GM12873 (cell line): ENCODE measurements at regions not wholly inside any gene's neighbourhood (a gene's known extent, or its start where the extent isn't known, plus 50 kb on each side); places are given as distances from the start of the nearest gene placed in this dataset.
A peak's percentile ranks its signal among the peaks of the same experiment; 100 is the strongest.

Experiments used
- TF ChIP-seq, protein P1 (sequence below): IDR thresholded peaks from 2 replicates; pipeline ENCODE4 v1.5.1; 2012; ENCODE audit warnings: low read depth, mild to moderate bottlenecking, moderate library complexity, low read length, control low read depth; ENCODE audit not compliant: insufficient read depth; ENCODE audit errors: missing control alignments

DNA sequence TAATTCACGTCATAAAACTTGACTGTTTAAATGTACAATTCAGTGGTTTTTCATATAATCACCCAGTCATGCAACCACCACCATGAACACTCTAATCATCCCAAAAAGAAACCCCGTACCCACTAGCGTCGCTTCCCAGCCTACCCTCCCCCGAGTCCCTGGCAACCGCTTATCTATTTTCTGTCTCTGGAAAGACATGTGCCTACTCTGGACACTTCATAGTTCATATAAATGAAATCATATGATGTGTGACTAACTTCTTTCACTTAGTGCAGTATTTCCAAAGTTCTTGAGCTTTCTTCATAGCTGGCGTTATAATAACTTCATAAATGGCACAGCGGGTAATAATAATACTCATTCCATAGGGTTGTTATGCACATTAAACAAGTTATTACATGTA, 215.2 kb downstream of the MYLK4 start:
- TF ChIP-seq, protein P1, sequence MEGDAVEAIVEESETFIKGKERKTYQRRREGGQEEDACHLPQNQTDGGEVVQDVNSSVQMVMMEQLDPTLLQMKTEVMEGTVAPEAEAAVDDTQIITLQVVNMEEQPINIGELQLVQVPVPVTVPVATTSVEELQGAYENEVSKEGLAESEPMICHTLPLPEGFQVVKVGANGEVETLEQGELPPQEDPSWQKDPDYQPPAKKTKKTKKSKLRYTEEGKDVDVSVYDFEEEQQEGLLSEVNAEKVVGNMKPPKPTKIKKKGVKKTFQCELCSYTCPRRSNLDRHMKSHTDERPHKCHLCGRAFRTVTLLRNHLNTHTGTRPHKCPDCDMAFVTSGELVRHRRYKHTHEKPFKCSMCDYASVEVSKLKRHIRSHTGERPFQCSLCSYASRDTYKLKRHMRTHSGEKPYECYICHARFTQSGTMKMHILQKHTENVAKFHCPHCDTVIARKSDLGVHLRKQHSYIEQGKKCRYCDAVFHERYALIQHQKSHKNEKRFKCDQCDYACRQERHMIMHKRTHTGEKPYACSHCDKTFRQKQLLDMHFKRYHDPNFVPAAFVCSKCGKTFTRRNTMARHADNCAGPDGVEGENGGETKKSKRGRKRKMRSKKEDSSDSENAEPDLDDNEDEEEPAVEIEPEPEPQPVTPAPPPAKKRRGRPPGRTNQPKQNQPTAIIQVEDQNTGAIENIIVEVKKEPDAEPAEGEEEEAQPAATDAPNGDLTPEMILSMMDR: no peak

DNA sequence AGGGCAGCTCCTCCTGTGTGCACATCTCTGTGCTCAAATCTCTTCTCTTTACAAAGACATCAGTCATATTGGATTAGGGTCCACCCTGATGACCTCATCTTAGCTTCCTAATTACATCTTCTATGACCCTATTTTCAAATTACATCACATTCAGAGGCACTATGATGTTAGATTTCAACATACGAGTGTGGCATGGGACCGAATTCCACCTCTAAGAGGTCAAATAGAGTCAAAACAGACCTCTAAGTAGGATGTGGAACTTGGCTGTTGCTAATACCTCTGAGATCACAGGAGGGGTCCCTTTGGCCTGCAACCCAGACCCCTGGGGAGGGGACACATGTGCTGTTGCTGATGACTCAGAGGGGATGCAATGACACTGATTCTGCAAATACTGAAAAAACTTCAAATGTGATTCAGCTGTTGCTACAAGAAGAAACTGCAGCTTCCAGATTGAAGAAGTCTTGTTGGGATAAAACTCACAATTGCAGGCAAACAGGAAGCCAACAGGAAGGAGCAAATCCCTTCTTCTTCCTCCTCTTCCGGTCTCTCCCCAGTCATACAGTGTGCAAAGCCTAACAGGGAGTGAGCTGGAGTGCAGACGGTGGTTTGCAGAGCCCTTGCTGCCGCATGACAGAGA, 216.2 kb downstream of the MYLK4 start:
- TF ChIP-seq, protein P1: no peak

DNA sequence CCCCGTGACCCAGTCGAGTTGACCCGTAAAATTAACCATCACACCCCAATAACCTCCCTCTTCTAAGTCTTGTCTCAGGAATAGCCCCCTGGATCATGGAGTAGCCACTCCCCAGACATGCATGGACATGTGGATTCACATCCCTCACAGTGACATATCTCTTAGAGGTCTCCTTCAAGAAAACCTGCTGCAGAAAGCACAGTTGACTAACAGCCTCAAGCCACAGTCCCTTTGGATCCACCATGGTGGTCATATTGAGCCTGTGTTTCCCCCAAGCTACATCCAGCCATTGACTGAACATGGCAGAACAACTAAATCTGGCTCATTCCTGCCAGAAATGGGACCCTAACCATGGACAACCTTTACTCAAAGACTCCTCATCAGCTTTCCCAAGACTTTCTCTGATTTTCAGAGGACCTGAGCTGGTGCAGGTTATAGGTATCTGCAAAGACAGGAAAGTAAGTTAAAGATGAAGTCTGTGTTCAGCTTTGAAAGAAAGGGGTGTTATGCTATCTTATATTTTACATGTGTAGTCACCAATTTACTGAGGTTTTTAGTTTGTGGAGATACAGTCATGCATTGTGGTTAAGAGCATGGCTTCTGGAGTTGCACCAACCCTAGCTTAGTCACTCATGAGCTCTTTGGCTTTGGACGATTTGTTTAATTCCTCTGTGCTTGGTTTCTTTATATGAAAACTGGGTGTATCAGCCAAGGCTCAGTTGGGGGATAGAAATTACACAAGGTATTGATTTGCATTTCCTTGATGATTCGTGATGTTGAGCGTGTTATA, 219.1 kb downstream of the MYLK4 start:
- TF ChIP-seq, protein P1: no peak

DNA sequence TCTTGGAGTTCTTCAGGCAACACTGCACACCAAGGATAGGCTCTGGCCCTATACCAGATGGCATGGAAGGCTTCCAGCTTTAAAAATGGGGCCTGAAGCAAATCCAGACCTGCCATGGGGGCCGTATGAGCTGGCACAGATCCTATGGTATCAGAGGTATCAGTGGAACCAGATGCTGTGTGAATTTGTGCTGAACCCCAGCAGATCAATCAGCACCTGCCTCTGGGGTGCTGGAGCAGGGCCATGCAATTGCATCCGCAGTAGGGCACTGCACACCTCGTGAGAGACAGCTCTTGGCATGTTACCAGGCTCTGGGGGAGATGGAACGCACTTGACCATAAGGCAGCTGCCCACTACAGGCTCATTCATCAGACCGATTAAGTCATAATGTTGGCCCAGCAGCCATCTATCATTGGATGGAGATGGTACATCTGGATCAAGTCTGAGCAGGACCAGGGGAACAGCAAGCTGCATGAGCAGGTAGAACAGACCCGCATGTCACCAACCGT, 221.5 kb downstream of the MYLK4 start:
- TF ChIP-seq, protein P1: no peak

DNA sequence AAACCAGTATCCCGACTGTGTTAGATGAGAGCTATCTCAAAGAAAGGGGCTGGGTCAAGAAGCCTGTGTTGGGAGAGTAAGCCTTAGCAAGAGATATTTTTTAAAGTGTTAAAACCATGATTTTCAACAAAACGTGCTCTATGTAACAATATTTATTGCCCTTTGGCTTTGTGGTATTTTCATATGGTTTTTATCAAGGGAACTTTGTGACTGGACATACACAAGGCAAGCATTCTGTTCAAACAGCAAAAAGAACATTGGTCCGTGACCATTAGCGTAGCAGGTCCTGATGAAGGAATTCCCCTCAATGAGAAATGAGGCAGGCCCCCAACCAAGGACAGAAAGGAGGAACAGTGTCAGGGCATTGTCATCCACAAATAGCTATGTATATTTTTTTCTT, 222.6 kb downstream of the MYLK4 start:
- TF ChIP-seq, protein P1: no peak

DNA sequence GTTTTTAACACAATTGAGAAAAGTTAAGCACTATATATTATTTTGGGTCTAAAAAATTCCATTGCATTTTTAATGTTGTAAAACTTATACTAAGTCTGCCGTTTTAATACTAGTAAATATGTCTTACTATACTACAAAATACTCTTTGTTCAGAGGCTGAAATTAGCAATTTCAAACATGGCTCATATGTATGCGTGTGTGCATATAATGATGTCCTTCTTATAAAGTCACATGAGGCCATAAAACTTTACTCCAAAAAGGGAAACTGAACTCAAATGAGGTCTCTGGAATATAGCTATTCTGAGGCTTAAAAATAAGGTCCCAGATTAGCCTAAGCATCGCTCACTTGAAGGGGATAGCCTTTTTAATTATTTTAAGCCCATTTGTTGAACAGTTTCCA, 224.0 kb downstream of the MYLK4 start:
- TF ChIP-seq, protein P1: no peak

DNA sequence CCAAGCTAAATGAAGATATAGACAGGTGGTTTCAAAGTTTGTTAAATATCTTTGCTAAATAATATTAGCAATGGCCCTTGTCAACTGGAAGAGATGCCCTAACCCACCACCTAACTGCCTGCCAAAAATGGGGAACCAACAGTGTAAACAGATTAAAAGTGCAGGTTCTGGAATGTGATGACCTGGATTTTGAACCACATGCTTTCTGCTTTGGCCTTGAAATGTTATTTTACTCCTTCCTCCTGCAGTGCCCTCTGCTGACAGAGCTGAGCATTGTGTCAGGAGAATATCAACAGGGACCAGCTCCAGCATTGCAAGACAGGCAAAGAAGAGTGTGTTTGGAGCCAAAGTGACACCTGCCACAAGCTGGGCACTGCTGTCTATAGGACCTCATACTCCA, 226.6 kb downstream of the MYLK4 start:
- TF ChIP-seq, protein P1: peak; percentile 52
